HG03575 (cell line): ENCODE measurements at regions not wholly inside any gene's neighbourhood (a gene's known extent, or its start where the extent isn't known, plus 50 kb on each side); places are given as distances from the start of the nearest gene placed in this dataset.

Source experiments
- ATAC-seq: cut with Tn5 transposase; IDR thresholded peaks from one replicate; pipeline ENCODE4 v1.9.1; 2021; ENCODE audit not compliant: unreplicated experiment, insufficient number of reproducible peaks, low FRiP score; ENCODE audit errors: extremely low read depth

DNA sequence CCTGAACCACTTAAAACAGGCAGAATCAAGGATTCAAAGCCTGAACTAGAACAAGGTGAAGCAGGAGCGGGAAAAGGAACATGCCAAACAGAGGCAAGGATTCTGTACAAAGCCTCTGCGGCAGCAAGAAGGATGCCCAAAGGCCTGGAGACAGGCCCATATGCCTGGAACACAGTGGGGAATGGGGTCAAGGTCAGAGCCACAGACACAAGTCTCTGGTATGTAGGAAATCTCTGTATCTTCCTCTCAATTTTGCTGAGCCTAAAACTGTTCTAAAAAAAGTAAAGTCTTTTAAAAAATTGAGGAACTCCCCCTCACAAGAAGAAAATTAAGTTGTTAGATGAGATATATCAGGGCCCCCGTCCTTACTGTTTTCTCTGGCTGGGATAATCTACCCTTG, 175.9 kb upstream of the GHITM start:
- no peak for ATAC-seq

DNA sequence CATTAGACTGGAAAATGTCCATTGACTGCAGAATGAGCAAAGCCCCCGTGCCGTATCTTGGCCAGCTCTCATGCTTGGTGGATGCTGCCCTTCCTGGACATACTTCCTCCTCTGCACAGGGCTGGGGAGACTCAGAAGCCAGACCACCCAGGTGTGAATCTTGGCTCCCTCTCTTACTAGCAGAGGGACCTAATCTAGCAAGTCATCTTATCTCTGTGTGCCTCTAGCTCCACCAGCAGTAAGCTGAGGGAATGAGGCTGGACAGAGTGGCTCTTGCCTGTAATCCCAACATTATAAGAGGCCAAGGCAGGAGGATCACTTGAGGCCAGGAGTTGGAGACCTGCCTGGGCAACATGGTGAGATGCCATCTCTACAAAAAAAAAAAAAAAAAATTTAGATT, 173.8 kb upstream of the GHITM start:
- no peak for ATAC-seq

DNA sequence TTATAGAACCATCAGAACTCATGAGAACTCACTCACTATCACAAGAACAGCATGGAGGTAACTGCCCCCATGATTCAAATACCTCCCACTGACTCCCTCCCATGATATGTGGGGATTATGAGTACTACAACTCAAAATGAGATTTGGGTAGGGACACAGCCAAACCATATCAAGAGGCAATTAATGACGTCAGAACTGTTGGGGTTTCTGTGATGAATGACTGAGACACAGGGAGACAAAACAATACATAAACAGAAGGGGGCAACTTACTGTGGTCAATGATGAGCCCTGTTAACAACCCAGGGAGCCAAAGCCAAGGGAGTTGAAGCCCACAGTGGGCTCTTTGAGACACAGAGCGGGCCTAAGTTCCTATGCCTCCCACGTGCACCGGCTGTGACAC, 171.3 kb upstream of the GHITM start:
- no peak for ATAC-seq

DNA sequence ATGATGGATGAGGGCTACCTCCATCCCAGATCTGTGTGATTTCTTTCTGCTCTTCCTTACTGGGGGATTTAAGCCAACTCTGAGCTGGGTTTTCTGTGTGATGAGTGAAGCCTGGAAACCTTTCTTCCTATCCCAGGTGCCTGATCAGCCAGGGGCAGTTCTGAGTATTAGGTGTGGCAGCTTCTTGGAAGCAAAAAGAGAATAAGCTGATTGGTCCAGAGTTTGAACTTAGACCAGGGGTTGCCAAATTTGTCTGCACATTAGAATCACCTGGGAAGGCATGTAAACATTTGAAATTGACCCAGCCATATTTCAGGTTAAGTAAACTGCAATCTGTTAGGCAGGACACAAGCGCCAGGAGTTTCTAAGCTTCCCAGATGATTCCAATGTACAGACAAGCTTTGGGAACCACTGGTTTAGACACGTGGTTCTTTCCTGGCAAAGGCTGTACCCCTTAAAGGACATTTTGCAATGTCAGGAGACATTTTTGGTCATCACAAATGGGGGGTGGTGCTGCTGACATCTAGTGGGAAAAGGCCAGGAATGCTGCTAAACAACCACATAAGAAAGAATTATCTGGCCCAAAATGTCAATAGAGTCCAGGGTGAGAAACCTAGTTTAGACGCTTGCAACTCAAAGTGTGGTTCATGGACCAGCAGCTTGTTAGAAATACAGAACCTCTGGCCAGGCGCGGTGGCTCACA, 160.5 kb upstream of the GHITM start:
- no peak for ATAC-seq

DNA sequence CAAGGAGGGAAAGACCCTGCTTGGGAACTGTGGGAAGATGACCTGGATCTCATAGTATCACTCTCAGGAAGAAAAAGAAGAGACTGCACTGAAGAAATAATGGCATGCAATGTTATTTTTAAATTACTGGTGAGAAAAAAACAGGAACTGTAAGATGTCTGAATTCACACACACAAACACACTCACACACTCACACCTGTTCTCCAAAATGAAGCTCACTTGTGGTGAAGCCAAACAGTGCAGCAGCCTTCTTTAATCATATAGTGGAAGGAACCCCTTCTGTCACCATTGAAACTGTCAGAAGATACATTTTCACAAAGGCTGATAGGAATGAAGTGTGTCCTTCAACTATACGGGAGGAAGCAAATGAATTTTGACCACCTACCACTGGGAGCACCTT, 156.5 kb upstream of the GHITM start:
- ATAC-seq, result no peak

DNA sequence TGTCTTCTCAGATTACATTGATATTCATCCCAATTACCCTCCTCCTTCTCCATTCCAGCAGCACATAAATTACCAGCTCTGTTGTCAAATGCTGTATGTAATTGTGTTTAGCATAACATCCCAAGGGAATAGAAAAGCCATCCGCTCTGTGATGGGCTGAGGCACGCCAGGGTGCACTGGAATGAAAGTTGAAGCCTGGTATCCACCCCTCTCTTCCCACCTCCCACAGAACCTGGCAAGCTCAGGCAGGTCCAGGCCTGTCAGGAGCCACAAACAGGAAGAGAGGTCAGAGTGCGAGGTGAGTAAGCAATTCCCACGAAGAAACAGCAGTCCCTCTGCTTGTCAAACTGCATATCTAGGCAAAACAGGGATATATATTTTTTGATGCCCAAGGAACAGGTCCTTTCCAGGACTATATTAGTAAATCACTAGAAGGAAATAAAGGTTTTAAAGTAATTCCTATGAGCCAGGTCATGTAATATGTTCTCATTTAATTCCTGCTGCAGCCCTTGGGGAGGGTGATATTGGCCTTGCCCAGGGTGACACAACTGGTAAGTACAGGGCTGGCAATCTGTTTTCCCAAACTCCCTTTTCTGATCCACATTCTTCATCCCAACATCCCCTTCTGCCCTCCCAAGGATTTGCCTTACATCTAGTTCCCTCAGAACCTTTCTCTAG, 155.6 kb upstream of the GHITM start:
- ATAC-seq, result no peak

DNA sequence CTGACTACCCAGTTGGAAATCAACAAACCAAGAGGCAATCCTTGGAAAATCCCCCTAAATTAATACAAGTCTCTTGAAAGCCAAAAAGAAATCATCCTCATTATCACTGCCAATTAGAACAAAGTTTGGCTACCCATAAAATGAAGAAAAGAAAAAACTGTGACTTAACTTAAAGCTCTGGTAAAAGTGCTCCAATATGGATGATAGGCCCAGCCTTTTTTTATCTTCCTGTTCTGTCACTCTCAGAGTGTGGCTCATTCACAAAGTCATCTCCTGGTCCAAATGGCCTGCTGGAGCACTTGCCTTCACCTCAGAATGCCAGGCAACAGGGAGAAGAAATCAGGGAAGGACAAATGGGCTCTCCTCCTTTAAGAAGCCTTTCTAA, 155.1 kb upstream of the GHITM start:
- ATAC-seq, result no peak

DNA sequence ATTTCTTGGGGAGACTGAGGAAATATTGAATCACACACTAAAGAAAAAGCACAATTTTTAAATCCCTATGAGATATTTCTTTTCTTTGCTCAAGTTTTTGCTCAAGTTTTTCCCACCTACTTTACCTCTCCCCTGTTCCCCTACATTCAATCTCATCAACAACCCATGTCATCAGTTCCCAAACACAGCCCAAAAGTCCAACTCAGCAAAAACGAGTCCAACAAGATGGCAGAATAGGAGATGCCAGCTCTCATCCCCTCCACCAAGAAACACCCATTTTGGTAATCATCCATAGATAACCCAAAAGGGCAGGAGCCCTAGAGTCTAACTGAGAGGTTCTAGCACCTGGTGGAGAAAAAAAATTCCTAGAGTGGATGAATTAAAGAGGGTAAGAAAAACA, 152.5 kb upstream of the GHITM start:
- ATAC-seq, result no peak

DNA sequence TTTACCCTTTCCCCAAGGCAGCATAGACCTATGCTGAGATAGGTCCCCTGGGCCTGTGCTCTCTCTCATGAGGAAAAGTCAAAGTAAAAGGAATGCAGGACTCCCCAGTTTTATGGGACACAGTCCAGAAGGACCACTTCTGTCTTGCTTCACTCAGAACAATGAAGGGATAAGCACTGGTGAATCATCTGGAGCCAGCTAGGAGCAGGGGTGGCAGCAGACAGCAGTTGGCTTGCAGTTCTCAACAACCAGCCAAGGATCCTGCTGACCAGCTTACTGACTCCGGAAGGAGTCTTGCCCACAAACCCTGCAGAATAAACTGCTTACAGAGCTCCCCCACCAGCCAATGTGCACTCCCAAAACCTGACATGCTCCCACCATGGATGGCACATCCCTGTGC, 152.1 kb upstream of the GHITM start:
- no peak for ATAC-seq

DNA sequence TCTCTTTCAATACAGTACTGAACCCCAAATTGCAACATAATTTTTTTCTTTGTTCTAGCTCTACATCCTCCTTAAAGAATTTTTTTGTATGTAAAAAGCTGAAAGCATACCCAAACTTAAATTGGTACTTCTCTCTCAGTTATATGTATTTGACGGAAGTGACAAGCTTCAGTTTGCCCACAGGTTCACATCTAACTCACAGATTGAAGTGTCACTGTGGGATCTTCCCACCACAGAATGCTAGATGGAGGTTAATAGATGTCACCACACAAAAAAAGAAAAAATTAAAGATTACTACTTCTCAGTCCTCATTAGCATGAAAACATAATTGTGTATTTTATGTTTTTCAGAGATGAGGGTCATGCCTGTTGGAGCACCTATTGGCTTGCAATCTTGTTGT, 150.9 kb upstream of the GHITM start:
- ATAC-seq, result no peak

DNA sequence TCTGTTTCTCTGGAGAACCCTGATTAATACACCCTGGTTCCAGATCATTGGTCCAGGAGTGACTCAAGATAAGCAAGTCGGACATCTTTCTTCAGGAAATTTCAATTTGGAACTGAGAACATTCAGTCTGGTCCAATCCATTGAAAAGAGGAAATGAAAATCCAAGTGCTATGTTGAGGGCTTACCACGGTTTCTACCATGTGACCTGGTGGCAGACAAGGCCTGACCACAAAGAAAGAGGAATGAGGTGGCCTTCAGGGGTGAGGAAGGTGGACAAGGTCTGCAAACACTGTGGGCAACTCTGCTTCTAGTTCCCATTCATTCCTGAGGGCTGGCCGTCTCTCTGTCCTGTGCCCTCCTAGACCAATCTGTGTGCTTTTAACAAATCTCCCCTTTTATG, 149.2 kb upstream of the GHITM start:
- peak; percentile 90 for ATAC-seq

DNA sequence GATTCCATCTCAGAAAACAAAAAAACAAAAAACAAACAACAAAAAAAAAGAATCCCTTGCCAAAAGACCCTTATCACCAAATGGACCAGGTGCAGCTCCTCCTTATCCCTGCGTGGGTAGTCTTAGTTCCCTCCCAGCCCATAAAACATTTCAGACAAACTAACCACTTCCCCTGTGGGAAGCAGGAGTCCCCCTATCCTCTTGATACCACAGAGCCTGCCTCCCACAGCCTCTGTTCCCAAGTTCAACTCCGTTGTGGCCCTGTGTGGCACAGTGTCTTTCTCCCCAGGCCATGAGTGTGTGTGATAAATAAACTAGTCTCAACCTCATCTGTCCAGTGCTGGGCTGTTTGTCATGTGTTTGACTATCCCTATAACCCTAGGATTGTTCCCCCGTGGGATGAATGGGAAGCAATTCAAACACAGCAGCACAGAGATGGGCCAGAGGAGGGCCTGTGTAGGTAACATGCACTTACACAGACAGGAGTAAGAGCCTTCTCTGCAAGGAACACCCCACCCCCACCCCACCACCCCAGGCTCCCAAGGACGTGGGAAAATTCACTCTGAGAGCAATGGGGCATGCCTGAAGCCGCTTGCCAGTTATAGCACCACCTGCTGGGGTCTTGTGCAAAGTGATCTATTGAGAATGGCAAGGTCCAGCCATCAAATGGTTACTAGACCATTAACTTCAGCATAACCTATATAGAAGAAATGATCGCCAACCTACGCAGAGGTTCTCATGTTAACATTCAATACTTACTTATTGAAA, 147.1 kb upstream of the GHITM start:
- no peak for ATAC-seq

DNA sequence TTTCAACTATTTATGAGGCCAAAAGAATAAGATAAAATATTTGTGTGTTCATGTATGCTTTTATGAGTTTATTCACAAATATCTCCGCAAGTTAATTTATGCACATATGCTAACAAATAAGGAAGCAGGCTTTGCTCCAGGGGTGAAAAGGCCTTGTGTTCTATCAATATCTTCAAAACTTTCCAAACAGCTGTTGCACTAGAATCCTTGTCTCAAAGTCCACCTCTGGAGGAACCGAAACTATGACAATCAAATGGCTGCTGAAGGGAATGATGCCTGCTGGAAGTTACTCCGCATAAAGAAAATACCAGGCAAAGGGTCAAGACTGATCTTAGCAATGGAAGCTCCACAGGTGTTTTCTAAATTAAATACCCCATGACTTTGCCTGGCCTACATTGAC, 145.0 kb upstream of the GHITM start:
- ATAC-seq, result no peak

DNA sequence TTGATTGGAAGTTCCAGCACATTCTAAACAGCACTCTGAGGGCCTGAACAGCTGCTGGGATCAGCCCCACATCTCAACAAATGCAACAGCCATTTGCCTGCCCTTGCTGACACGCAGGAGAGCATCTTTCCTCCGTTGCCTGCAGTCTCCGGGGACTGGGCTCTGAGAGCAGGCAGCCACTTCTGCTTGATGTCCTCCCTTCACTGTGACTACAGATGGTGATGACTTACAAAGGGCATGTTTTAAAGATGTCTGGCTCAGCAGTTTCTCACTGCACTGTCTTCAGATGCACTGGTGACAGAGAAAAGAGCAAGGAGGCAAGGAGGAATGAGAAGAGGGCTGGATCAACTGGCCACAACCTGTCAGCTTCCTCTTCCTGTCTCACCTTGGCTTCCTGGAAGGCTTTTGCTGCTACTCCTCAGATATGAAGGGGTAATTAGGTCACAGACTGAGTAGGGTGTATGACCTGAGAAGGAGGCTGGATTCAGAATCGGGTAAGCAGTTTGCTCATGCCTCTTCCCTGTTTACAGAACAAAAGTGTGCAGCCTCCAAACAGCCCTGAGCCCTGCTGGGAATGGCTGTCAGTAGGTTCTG, 143.5 kb upstream of the GHITM start:
- no peak for ATAC-seq

DNA sequence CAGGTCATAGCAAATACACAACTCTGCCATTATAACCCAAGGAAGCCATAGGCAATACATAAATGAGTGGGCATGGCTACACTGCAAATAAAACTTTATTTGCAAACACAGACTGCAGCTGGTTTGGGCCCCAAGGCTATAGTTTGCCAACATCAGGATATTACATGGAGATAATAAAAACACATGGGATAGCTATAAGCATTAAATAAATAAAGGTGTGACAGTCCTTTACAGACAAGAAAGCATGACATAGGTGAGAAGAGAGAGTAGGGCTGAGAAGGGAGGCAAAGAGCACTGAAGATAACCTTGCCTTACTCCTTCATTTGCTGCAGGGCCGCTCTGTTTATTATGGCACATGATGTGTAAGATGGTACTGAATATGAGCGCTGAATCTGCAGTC, 135.1 kb upstream of the GHITM start:
- ATAC-seq, result no peak

DNA sequence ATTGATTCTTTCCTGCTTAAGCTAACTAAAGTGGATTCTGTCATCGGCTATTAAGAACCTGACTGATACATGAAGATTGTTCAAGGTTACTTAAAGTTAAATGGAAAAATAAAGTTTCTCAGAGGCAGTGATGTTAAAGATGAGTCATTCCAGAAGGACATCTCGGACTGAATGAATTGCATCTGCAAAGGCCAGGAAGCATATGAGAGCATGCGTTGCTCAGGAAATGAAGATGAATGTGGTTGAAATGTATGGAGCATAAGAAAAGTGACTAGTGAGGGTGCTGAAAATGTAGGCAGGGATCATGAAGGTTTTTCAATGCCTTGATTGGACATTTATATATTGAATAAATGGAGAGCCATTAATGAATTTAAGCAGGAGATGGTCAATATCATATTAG, 133.9 kb upstream of the GHITM start:
- ATAC-seq, result no peak

DNA sequence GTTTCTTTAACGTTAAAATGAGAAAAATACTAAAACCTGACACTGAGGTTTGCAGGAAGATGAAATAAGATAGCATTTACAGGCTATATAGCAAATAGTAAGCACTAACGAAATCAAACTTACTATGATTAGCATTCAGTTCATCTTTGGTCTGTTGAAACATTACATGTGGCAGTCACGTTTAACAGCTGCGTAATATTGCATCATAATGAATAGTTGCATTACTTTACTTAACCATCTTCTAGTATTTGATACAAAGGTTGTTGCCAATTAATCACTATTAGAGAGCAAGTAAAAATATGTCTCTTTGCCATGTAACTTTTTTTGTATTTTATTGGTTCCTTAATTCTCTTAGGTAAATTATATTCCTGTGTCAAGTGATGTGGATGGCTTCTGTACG, 131.8 kb upstream of the GHITM start:
- no peak for ATAC-seq

DNA sequence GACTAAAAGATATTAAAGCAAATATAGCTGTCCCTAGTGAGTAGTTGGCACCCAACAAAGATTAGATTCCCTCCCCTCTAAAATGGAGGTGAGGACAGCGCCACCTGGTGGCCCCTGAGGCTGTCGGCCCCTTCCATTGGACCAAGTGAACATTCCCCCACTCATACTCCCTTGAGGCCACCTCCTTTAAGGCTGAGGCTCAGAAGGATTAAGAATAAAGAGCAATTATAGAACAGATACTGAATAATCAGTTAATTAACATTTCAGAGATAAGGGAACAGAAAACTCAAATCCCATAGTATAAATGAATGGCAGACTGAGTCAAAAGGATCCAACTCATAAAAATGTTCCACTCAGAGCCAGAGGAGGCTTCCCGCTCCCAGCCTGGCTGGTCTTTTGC, 130.4 kb upstream of the GHITM start:
- ATAC-seq, result no peak

DNA sequence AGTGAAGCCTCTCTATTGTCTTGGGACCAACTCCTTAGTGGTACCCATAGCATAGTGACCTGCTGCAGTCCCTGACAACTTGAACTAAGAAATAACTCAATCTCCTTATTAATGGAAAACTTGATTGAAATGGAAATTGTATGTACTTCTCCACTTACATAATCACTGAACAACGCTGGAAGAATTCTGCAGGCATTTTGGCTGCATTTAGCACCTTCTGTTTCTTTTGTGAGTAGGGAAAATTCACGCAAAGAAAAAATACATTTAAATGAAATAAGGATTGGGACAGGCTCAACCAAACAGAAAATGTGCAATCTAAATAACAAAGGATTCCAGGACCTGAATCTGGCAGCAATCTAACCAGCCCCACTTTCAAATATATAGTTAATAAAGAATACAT, 126.9 kb upstream of the GHITM start:
- no peak for ATAC-seq
